Activated gamma-delta T cell (primary cell): ENCODE measurements at regions not wholly inside any gene's neighbourhood (a gene's known extent, or its start where the extent isn't known, plus 50 kb on each side); places are given as distances from the start of the nearest gene placed in this dataset.

Source experiments
- DNase-seq: peaks from one replicate; lab custom pipeline; 2025; lab: John Stamatoyannopoulos, UW

- no peak for DNase-seq
Measured at GRCh38 chr17:36728030-36728991, 126.9 kb downstream of the MRM1 start.

DNA sequence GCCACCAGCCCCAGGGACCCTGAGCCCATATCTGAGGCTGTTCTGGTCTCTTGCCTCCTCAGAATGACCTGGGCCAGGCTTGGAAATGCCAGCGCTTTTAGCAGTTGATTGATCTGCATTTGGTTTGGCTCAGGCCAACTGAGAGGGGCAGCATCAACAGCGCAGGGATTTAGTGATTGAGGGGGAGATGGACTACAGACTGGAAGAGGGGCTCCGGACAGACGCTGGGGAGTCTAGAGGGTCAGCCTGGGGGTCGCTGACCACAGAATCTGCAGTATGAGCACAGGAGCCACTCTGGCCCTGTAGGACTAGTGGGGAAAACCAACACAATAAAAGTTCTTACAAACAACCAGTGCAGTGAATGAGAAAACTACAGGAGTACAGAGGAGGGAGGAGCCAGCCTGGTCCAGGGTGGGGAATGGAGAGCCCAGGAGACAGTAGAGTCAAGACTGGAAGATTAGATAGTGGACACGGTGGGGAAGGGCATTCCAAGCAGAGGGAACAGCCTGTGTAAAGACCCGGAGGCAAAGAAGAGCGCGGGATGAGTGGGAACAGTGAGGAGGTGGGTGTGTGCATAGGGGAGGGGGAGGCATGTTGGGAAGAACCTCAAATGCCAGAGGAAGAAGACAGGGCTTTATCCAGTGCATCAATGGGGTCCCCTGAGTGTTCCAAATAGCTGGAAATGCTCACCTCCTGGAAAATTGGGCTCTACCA, 128.9 kb downstream of the MRM1 start:
- no peak for DNase-seq

GRCh38 chr17:36730857-36731490, 129.6 kb downstream of the MRM1 start:
- no peak for DNase-seq

DNA sequence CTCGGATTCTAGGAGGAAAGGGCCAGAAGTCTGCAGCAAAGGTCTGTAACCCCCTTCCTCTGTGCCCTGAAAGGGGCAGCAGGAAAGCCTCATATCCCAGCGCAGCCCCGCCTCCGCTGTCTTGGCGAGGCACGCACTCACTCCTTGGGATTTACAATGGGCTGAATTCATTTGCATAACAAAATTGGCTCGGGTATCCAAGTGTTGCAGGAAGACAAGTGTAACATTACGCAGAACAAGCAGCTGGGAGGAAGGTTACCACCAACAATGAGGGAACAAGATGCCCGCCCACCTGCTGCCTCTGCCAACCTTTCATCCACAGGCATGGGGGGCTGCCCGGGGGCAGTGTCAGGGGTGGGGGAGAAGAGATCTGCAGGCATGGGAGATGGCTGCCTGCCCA, 130.4 kb downstream of the MRM1 start:
- DNase-seq: no peak

- no peak for DNase-seq
Measured at GRCh38 chr17:36732351-36732750, 131.0 kb downstream of the MRM1 start.

- no peak for DNase-seq
Measured at GRCh38 chr17:36736201-36737156, 135.1 kb downstream of the MRM1 start.

DNA sequence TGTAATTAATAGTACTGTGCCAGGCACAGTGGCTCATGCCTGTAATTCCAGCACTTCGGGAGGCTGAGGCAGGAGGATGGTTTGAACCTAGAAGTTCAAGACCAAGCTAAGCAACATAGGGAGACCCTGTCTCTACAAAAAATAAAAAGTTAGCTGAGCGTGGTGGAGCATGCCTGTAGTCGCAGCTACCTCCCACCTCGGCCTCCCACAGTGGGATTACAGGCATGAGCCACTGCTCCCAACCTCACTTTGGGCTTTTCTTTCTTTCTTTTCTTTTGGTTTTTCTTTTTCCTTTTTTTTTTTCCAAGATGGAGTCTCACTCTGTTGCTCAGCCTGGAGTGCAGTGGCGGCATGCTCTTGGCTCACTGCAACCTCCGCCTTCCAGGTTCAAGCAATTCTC, 137.8 kb downstream of the MRM1 start:
- DNase-seq: no peak

- no peak for DNase-seq
Measured at GRCh38 chr17:36740157-36740556, 138.8 kb downstream of the MRM1 start.

GRCh38 chr17:36741019-36741902, 139.9 kb downstream of the MRM1 start:
- no peak for DNase-seq

- no peak for DNase-seq
Measured at GRCh38 chr17:36742267-36743000, 141.1 kb downstream of the MRM1 start.

GRCh38 chr17:36743130-36743529, 141.7 kb downstream of the MRM1 start:
- no peak for DNase-seq

GRCh38 chr17:36746381-36747053, 145.1 kb downstream of the MRM1 start:
- no peak for DNase-seq

DNA sequence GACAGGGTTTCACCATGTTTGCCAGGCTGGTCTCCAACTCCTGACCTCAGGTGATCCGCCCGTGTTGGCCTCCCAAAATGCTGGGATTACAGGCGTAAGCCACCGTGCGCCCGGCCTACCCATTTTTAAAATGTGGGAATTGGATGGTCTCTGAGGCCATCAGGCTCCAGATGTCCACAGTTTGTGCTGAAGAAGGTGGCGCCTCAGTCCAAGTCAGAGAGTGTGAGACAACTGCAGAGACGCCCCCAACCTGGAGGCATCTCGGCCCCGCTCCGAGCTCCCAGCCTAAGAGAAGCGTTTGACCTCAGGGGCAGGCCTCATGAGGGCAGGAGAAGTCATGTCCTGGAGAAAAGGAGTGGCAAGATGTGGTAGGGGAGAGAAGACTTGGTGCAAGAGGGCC, 146.5 kb downstream of the MRM1 start:
- DNase-seq: no peak

DNA sequence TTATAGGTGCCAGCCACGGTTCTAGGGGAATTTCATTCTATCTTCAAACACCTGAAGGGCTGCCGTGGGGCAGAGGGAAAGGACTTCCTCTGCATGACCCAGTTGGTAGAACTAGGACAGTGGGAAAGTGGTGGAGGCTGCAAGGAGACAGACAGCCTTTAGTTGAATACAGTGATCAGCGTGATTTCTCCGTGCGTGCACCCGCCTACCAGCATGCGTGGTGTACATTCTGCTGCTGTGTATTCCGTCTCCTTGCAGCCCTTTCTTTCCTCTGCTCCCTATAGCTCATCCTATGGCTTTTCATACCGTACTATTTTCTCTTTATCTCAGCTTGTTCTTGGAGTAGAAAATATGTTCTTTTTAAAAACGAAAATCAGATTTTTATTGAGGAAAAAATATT, 146.9 kb downstream of the MRM1 start:
- DNase-seq: no peak

DNA sequence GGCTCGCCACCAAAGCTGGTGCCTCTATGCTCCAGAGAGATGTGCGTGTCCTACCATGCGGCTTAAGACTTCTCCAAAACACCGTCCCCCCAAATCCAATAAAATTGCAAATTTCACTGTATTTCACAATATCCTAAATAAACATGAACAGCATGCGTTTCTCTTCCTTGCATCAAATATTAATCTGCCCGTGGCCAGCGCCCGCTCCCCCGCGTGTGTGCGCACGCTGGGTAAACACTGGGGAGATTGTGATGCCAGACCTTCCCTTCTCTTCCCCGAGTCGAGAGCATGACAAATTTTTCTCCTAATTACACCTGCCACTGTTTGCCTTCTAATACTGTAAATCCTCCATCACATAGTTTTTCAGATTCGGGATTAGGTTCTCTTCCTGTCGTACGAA, 148.1 kb downstream of the MRM1 start:
- DNase-seq: no peak

- no peak for DNase-seq
Measured at GRCh38 chr17:36750316-36750885, 149.0 kb downstream of the MRM1 start.

GRCh38 chr17:36752096-36752888, 150.9 kb downstream of the MRM1 start:
- no peak for DNase-seq

GRCh38 chr17:36755586-36755985, 154.2 kb downstream of the MRM1 start:
- no peak for DNase-seq
